DMS53 (cell line): ENCODE measurements at regions not wholly inside any gene's neighbourhood (a gene's known extent, or its start where the extent isn't known, plus 50 kb on each side); places are given as distances from the start of the nearest gene placed in this dataset.
"Not testable (repeated sequence)": the region's sequence is repeated elsewhere in the genome, so short reads cannot be mapped to it uniquely, and the experiment has no call there.

Experiments used
- DNase-seq: peaks from one replicate; lab custom pipeline; 2025; lab: John Stamatoyannopoulos, UW

- DNase-seq, result no peak
Measured at GRCh38 chr10:6813306-6813705, 233.2 kb upstream of the PRKCQ start.

DNA sequence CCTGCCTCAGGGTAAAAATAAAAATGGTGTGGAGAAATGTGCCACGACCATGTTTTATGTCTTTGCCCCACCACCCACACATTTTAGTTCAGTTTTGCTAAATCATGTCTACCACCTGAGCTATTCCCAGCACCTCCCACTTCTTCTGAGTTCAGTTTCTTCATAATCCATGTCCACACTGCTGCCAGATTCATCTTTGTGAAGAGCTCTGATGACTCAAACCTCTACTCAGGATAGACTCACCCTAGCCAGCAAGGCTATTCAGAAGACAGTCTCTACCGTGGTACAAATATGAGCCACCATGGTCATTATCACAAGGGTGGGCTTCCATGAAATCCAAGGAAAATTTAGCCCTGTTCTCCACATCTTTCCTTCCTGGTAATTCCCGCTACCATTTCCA lies 231.1 kb upstream of the PRKCQ start:
- DNase-seq, result no peak

DNA sequence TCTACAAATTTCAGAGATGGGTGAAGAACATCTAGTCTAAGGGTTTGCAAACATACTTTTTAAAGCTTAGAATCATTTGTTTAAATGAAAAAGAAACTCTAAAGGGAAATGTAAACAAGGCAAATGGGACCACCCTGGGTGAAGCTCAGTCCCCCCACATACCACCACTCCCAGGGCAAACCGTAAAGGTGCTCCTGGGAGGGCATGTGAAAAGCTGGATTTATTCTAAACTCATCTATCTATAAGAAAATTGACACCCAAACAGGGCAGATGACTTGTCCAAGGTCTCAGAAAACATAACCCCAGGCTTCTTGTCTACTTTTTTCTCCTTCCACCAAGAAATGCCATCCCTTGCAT lies 223.3 kb upstream of the PRKCQ start:
- DNase-seq, result no peak

DNA sequence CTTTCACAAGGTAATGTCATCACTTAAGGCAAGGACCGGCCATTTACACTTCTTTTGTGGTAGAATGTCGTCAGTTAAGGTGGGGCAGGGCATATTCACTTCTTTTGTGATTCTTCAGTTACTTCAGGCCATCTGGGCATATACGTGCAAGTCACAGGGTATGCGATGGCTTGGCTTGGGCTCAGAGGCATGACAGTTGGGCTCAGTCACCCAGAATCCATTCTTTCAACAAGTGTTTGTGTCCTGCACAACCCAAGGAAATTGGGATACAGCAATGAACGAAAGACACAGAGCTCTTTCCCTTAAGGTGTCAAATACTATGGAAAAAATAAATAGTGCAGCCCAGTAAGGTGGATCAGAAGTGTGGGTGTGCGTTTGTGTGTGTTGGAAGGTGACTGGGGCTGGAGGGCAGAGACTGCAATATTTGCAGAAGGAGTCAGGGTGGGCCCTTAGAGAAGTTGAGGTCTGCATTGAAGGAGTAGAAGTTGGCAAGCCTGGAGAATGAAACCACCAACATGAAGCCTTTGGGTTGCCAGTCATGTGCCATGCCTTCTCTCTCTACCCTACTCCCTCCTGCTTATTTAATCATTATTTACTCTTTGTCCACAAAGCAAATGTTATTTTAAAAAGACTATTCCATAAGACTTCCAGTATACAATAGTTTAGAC lies 222.8 kb upstream of the PRKCQ start:
- DNase-seq, result no peak

- DNase-seq, result no peak
Measured at GRCh38 chr10:6796231-6796630, 216.2 kb upstream of the PRKCQ start.

DNA sequence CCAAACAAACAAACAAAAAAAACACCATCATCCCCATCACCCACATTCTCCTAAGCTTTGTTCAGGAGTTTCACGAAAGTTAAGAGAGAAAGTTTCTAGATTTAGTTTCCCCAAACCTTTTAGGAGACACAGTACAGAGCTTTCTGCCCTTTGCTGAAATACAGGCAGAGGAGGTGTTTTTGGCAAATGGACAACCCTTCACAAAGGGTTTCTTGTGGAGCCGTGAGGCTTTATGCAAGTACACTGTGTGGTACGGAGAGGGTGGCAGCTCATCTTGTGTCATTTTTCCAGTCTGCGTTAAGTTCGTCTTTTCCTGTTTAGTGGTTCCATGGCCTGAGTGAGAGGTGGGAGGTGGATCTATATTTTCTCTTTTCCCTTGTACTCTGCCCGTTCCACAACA lies 215.5 kb upstream of the PRKCQ start:
- no peak for DNase-seq

GRCh38 chr10:6794841-6795240 lies 214.8 kb upstream of the PRKCQ start:
- DNase-seq, result not testable (repeated sequence)

DNA sequence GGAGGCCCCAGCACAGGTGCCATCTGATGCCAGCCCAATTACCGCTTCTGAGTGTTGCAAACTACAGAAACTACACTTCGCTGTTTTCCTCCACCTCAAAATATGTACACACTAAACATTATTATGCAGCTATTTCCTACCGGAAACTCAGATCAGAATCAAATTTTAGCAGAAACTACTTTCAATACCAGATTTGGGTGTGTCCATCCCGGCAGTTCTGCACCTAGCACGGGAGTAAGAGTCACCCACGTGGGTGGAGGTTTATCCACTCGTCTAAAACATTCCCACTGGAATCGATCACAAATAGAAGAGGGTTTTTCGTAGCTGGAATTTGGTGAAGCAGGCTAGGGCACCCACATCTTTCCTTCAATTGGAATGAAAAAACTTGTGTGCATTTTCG lies 214.4 kb upstream of the PRKCQ start:
- DNase-seq, result no peak

- DNase-seq, result no peak
Measured at GRCh38 chr10:6788731-6789130, 208.7 kb upstream of the PRKCQ start.

DNA sequence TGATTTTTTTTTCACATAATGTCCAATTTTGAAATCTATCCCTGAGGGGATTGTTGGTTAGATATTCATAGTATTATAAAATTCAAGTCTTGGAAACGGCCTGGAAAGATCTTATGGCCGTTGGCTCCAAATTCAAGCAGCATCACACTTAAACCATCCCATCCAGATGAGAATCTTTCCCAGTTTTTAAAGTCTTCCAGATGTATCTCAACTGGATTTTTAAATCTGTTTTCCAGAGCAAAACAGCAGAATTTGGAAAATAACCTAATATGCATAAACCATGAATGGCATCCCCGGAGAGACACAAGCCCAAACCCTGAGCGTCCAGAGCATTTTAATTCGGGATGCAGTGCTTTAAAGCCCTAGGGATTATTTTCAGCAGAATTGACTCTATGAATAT lies 208.2 kb upstream of the PRKCQ start:
- DNase-seq, result no peak

DNA sequence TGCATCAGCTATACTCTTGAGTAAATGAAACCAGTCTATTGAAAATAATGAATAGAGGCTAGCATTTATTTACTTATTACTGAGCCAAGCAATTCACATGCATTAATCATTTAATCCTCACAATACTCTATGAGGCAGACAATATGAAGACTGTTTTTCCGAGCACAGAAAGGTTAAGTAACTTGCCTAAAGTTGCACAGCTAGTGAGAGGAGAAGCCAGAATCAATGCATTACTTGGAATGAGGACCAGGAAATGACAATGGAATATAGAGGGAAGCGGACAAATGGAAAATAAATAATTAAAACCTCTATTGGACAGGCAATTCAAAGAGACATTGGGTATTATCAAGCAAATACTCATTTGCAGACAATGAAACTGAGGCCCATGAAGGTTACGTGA lies 207.6 kb upstream of the PRKCQ start:
- DNase-seq, result no peak

- DNase-seq, result no peak
Measured at GRCh38 chr10:6787091-6787490, 207.0 kb upstream of the PRKCQ start.

DNA sequence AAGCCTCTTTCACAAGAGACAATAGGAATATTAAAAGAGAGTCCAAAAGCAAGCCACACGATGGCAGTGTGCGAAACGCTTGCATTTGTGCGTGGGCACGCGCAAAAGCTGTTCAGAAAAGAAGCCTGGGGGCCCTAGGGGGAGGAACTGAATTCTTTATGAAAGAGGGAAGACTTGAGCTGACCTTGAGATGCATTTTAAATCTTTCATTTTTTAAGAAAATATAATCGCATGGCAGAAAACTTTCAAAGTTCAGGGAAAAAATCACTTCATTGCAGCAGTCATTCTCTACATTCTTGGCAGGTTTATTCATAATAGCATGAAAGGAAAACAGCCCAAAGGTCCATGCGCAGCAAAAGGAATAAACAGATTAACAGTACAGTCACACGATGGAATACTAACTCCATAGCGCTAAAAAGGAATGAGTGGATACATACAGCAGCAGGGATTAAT lies 206.5 kb upstream of the PRKCQ start:
- no peak for DNase-seq

DNA sequence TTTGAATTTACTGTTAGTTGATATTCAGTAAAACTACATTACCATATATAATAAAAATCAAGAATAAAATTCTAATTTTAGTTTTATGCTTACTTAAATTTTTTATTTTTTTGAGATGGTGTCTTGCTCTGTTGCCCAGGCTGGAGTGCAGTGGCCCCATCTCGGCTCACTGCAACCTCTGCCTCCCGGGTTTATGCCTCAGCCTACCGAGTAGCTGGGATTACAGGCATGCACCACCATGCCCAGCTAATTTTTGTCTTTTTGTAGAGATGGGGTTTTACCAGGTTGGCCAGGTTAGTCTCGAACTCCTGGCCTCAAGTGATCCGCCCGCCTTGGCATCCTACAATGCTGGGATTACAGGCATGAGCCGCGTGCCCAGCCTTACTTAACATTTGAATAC lies 204.4 kb upstream of the PRKCQ start:
- DNase-seq, result not testable (repeated sequence)

DNA sequence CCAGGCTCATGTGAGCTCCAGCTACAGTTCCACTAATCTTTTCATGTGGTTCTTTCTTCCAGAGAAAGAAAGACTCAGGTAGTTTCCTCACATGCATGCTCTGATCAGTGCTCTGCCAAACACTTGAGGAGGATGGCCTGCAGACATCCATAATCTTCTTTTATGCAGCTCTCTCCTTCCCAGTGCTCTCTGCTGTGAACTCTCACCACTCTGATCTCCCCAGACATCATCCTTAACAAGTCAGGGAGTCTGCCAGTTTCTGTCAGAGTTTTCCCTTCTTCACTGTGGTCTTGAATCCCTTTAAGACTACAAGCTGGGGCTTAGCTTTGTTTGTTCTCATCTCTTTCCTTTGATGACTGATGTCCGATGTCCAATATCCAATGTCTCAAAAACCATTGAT lies 203.4 kb upstream of the PRKCQ start:
- DNase-seq, result no peak

- no peak for DNase-seq
Measured at GRCh38 chr10:6782378-6782777, 202.3 kb upstream of the PRKCQ start.

DNA sequence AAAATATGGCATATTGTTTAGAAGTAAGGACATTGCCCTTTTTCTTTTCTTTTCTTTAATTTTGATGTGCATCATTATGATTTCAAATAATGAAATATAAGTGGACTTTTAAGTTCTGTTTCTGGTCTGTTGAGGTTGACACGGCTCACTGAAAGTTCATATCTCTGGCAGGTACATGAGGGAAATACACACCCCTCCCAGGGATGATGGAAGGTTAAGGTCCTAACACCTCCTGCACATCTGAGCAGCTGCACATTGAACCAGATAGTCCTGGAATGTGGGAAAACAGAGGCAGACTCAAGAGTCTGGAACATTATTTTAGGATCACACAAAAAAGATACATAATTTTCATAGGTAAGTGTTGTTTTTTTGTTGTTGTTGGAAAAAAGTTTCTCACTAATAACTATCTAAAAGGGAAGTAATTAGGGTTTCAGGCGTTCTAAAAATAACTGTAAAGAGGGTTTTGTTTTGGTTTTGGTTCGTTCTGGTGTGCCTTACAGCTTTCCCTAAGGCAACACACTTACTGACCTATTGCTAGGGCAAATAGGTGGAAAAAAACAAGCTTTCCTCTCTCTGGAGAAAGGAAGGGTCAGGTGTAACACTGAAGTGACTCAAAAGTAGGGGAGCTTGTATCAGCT lies 201.2 kb upstream of the PRKCQ start:
- no peak for DNase-seq

DNA sequence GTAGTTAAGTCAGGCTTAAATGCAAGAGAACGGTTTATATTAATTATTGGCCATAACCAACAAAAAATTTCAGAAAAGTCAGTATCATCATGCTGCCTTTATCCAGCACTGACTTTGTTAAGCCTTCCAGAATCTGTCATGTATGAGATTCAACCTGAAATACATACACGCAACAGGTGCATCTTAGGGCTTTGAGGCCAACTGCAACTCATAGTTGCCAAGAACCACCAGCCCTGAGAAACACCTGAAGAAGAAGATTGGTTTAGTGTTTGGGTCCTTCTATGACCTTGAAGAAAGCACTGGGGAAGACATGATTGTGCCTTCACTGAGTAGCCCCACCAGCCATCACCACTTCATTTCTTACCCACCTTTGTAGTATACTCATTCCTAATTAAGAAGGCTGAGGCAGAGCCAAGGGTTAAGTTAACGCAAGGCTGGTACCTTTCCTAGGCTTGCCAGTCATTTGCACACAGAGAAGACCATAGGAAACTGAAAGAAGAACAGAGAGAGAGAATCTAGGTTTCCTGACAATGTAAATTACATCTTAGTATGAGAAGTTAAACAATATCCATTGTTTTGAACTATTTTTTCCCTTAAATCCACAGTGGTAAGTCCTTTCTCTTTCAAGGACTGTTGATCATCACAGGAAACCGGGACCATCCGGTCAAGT lies 200.1 kb upstream of the PRKCQ start:
- no peak for DNase-seq

DNA sequence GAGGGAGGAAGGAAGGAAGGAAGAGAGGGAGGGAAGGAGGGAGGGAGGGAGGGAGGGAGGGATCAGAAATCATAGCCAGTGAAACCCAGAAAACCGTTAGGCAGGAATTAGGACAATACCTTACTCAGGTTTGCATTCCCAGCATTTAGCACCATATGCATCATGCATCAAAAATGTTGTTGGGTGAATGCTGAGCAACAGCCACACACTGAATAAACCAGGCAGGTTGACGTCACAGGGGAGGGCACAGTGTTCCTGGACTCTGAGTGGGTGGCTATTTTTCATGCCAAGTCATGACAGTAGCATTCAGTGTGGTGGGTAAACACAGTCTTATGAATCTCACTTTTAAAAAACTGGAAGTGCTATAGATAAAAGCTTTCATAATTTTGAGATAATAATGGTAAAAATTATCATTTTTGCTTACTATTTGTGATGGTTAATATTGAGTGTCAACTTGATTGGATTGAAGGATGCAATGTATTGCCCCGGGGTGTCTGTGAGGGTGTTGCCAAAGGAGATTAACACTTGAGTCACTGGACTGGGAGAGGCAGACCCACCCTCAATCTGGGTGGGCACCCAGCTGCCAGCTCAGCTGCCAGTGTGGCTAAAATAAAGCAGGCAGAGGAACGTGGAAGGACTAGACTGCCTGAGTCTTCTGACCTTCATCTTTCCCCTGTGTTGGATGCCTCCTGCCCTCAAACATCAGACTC lies 199.1 kb upstream of the PRKCQ start:
- DNase-seq, result peak; percentile 9

- no peak for DNase-seq
Measured at GRCh38 chr10:6776170-6776569, 196.1 kb upstream of the PRKCQ start.

DNA sequence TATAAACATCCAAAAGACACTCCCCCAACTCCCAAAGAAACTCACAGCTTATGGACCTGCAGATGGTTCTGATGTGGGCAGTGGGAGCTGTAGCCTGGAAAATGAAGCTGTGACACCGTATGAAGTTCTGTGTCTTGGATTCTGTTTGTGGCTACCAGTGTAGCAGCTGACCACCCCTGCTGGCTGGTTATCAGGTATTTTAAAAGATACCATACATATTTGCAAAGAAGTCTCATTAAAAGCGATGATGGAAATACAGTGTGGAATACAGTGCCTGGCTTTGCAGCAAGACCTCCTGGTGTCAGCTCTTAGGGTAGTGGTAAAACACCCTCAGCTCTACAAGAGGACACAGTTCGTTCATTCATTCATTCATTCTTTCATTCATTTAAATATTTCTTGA lies 194.3 kb upstream of the PRKCQ start:
- DNase-seq, result no peak

- no peak for DNase-seq
Measured at GRCh38 chr10:6771331-6771730, 191.3 kb upstream of the PRKCQ start.

- DNase-seq, result no peak
Measured at GRCh38 chr10:6770846-6771245, 190.8 kb upstream of the PRKCQ start.
